Hepatocyte (in vitro differentiated cells): ENCODE measurements at regions not wholly inside any gene's neighbourhood (a gene's known extent, or its start where the extent isn't known, plus 50 kb on each side); places are given as distances from the start of the nearest gene placed in this dataset.

Experiments
- CTCF ChIP-seq: fragments of 200-600 bp; sonication (generic); IDR thresholded peaks from 2 replicates; pipeline ENCODE4 v1.5.1; 2016; ENCODE audit warnings: antibody characterized with exemption, mild to moderate bottlenecking; ENCODE audit not compliant: poor library complexity
- EZH2phosphoT487 ChIP-seq: fragments of 200-600 bp; sonication (generic); IDR thresholded peaks from one replicate; pipeline ENCODE4 v1.6.1; 2018; ENCODE audit warnings: antibody characterized with exemption, mild to moderate bottlenecking, low read depth, moderate library complexity; ENCODE audit not compliant: unreplicated experiment, severe bottlenecking

GRCh38 chr17:33667052-33667509 is 374.0 kb upstream of the ASIC2 start:
- TF ChIP-seq CTCF (no peak), EZH2phosphoT487 (no peak)
